Stimulated activated CD8-positive, alpha-beta memory T cell treated with anti-CD3 and anti-CD28 coated beads, Interleukin-7, amount 100 ng/mL, for 1 hour (primary cell): ENCODE measurements at regions not wholly inside any gene's neighbourhood (a gene's known extent, or its start where the extent isn't known, plus 50 kb on each side); places are given as distances from the start of the nearest gene placed in this dataset.

Experiments
- DNase-seq, 2 donors: peaks; one replicate each; pipeline ENCODE4 v3.0.0-alpha.2; 2020; ENCODE audit warnings: low read depth in 2 of 2

DNA sequence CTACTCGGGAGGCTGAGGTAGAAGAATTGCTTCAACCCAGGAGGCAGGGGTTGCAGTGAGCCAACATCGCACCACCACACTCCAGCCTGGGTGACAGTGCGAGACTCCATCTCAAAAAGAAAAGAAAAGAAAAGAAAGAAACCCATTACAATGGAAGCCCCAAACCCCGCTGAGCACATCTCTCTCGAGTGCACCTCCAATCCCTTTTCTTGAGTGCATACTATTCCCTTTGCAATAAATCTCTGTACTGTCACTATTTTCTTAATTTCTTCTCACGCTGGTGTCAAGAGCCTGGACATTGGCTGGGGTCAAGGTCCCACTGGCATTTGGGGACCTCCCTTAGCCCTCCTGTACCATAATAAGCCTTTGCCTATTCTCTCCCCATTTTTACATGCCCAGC lies 398.4 kb upstream of the EEF2KMT start:
- DNase-seq: no peak

GRCh38 chr16:5490499-5490898 lies 392.9 kb upstream of the EEF2KMT start:
- no peak for DNase-seq

DNA sequence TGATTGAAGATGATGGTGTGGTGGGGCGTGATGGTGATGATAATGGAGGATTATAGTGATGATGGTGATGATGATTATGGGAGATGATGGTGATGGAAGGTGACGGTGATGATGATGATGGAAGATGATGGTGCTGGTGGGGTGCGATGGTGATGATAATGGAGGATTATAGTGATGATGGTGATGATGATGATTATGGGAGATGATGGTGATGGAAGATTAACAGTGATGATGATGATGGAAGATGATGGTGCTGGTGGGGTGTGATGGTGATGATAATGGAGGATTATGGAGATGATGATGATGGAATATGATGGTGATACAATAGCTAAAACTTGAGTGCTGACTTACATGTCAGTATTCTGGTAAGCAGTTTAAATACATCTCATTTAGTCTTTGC lies 391.0 kb upstream of the EEF2KMT start:
- no peak for DNase-seq

DNA sequence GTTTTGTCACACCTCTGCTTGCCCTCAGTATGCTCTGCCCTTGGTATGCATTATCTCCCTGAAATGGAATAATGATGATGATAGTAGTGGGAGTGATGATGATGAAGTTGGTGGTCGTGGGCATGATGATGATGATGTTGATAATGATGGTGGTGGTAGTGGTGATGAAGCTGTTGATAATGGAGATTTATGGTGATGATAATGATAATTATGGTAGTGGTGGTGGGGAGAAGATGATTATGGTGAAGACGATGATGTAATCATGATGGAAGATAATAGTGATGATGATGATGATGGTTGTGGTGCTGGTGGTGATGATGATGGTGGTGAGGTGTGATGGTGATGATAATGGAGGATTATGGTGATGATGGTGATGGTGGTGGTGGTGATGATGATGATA lies 390.1 kb upstream of the EEF2KMT start:
- no peak for DNase-seq

GRCh38 chr16:5482256-5482655 lies 384.7 kb upstream of the EEF2KMT start:
- DNase-seq: no peak

GRCh38 chr16:5480431-5481195 lies 383.0 kb upstream of the EEF2KMT start:
- no peak for DNase-seq

GRCh38 chr16:5479926-5480325 lies 382.3 kb upstream of the EEF2KMT start:
- no peak for DNase-seq

GRCh38 chr16:5478036-5478435 lies 380.4 kb upstream of the EEF2KMT start:
- DNase-seq: no peak

- no peak for DNase-seq
These were observed 379.7 kb upstream of the EEF2KMT start for GRCh38 chr16:5477251-5477650.

- DNase-seq: no peak
These were observed 375.0 kb upstream of the EEF2KMT start for GRCh38 chr16:5472552-5472951.

- no peak for DNase-seq
These were observed 370.9 kb upstream of the EEF2KMT start for GRCh38 chr16:5468488-5468887.

DNA sequence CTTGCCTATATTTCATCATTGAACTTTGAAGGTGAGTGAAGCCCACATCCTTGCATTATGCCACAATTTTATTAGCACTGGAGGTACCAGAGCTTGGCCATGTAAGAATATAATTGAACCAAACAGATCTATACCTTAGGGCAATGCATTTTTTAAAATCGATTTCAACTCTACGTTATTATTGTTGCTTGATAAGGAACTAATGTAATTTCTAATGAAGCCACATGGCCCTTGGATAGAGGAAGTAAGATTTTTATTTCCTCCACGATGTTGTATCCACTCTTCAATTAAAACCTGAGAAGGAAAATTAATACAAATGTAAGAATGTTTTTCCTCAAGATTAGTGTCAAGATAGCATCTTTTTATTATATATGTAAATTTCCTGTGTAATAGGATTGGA lies 370.0 kb upstream of the EEF2KMT start:
- DNase-seq: no peak

DNA sequence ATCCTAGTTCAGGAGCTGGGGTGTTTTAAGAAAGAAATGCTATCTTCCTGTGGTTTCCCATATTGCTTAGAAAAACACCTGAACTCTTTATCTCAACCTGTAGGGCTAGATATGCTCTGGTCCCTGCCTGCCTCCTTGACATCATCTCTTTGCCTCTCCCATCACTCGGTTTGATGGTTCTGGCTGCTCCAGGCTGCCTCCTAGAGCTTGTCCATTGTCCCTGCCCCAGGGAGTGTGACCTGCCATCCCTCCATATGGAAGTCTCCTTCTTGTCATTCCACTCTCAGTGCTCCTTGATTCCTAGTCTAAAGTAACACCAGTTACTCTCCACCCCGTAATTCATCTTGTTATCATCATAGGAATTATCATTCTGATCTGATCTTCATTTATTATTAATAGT lies 369.0 kb upstream of the EEF2KMT start:
- no peak for DNase-seq

DNA sequence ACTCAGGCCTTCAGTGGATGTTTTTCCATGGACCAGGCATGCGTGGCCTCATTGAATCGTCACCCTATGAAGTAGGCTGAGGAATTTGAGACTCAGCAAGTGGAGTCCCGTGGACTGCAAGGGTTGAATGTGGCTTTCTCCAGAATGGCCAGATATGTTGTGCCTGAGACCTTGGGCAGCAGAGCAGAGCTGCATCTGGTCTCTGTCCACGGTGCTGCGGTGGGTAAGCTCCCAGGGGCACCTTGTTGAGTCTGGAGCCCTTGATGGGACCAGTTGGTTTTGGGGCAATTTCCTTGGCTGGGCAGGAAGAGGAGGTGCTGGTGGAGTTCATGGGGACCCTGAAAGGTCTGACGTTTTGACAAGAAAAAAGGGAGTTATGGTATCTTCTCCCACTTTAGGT lies 368.1 kb upstream of the EEF2KMT start:
- DNase-seq: no peak

- DNase-seq: no peak
These were observed 366.2 kb upstream of the EEF2KMT start for GRCh38 chr16:5463820-5464219.

DNA sequence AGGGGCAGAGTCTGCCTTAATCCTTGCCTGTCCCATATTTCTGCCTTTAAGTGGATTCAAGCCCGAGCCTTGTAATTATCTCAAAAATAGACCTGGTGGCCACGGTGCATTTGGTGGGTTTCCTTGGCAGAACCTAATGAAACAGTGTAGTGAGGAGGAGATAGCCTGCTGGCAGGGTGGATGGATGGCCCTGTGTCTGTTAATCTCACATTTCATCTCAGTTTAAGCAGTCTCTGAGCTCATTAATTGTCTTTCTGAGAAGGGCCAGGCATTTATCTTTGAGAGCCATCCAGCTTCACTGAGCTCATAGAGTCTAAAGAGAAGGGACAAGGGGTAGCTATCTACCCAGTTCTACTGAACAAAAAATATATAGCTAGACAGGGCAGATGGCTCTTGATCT lies 364.0 kb upstream of the EEF2KMT start:
- no peak for DNase-seq

- no peak for DNase-seq
These were observed 363.5 kb upstream of the EEF2KMT start for GRCh38 chr16:5461141-5461540.

GRCh38 chr16:5460701-5461100 lies 363.1 kb upstream of the EEF2KMT start:
- DNase-seq: no peak

DNA sequence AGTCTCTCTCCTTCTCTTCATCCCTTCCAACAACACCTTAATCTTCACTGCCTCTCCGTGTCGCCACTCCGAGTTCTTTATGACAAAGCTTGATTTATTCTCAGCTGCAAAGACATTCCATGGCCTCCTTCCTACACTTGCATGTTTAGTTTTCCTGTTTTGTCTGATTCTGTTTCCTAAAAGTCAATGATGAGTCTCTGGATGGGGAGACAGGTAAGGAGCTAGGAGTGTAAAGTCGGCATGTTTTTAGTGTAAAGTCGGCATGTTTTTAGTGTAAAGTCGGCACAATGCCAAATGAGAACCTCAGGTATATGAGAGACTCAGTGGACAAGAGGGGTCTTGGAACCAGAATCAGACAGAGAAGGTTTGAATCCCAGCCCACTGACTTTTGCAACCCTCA lies 362.3 kb upstream of the EEF2KMT start:
- DNase-seq: no peak

GRCh38 chr16:5455110-5455509 lies 357.5 kb upstream of the EEF2KMT start:
- DNase-seq: no peak

GRCh38 chr16:5454349-5454748 lies 356.8 kb upstream of the EEF2KMT start:
- no peak for DNase-seq

- no peak for DNase-seq
These were observed 354.0 kb upstream of the EEF2KMT start for GRCh38 chr16:5451641-5452040.

DNA sequence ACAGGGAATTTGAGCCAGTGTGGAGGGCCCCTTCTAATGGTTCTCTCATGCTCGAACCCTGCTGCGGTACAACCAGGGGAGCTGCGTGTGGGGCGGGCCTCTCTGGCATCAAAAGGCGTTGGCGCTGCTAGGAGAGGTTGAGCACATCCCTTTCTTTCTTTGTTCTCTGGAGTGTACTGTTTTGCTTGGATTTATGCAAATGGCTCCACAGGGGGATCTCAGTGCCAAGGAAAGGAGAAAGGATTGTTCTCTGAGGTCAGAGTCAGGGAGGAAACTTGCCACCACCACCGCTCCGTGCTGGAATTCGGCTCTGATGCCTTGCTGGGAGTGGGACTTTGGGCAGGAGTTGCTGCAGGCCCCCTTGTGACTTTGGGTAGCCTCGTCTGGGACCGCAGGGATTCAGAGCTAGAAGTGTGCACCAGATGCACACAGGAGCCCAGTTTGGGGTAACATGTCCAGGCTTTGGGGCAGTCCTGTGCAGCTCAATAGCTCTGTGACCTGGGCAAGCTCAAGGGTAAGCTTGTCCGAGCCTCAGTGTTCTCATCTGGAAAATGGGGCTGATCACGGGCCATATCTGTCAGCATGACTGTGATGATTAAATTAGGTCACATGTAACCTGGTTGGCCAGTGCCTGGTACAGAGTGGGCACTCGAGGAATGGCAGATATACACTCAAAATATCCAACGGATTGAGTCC lies 353.0 kb upstream of the EEF2KMT start:
- DNase-seq: no peak

DNA sequence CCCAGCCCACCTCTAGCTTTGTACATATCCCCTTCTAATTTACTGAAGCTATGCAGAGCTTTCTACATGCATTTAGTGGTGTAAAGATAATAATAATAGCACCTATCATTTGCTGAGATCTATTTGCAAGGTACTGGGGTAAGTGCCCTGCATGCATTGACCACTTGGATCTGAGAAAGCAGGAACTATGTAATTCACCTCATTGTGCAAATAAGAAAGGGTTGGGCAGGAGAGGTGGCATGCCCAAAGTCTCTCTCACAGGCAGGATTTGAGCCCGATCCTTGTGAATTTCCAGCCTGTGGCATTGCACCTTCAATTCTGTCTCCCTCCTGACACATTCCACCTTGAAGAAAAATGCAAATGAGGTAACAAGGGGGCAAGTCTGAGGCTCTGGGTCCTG lies 352.3 kb upstream of the EEF2KMT start:
- DNase-seq: no peak
